K562 (cell line): ENCODE measurements at regions not wholly inside any gene's neighbourhood (a gene's known extent, or its start where the extent isn't known, plus 50 kb on each side); places are given as distances from the start of the nearest gene placed in this dataset.

Experiments
- ATAC-seq: fragments of 200-7000 bp; cut with Tn5 transposase; 3 replicates; pipeline ENCODE4 v1.9.1; 2020; ENCODE audit warnings: moderate library complexity
- BruUV-seq: library from RNA; stranded (reverse); fragments of 400-500 nt; replicated peaks from 2 replicates; lab custom pipeline; 2021; lab: Mats Ljungman, UMichigan
- CTCF ChIA-PET: fragments of 300-600 bp; formaldehyde crosslinking; extraction: SDS; loops from one replicate; lab custom pipeline; 2021; ENCODE audit warnings: low intra/inter-chr PET ratio; lab: Yijun Ruan, JAX
- POLR2A ChIA-PET: fragments of 300-600, 350-650 bp; sonication (Branson Sonifier 250); formaldehyde crosslinking; extraction: SDS; loops from one replicate; lab custom pipeline; 2021; ENCODE audit warnings: antibody characterized with exemption, inconsistent platforms; lab: Yijun Ruan, JAX
- DNase-seq, 4 experiments: peaks; one replicate each; pipeline versions ENCODE4 v3.0.0 to v3.0.0-alpha.2; 2011 to 2018; ENCODE audit warnings: low spot score in 3 of 4, mixed read lengths in 3 of 4; ENCODE audit errors: extremely low read depth in 1 of 4
- FAIRE-seq: peaks from 2 replicates; lab custom pipeline; 2011; peaks lifted over from hg19 to GRCh38; lab: Jason Lieb, UNC
- H2AFZ ChIP-seq: 2 replicates; pipeline ENCODE4 v1.6.0; 2011; ENCODE audit warnings: low read depth, low read length, control low read depth, inconsistent platforms
- H3K27ac ChIP-seq: fragments of 200-600 bp; 3 replicates; pipeline ENCODE4 v1.8.0; 2011; ENCODE audit warnings: low read depth, mild to moderate bottlenecking, control low read depth, inconsistent platforms, low read length, moderate library complexity, mixed read lengths; ENCODE audit errors: extremely low read depth
- H3K27me3 ChIP-seq, 2 experiments: fragments of 300-600 bp in 1 of 2; 2 replicates in 1 of 2; 3 replicates in 1 of 2; pipeline versions ENCODE4 v1.6.0 to v1.8.0; 2011; ENCODE audit warnings: inconsistent platforms in 2 of 2, low read length in 2 of 2, mild to moderate bottlenecking in 1 of 2, mixed read lengths in 1 of 2, moderate library complexity in 1 of 2; ENCODE audit not compliant: control insufficient read depth in 2 of 2, insufficient read depth in 2 of 2
- H3K36me3 ChIP-seq: fragments of 300-600 bp; 3 replicates; pipeline ENCODE4 v1.8.0; 2011; ENCODE audit warnings: mild to moderate bottlenecking, low read length, inconsistent platforms; ENCODE audit not compliant: control insufficient read depth, insufficient read depth
- H3K4me1 ChIP-seq, 2 experiments: fragments of 200-600 bp in 1 of 2; replicated peaks in 1 of 2; 2 replicates in 1 of 2; 3 replicates in 1 of 2; pipeline versions ENCODE4 v1.5.1 to v1.8.0; 2011; ENCODE audit warnings: inconsistent platforms in 2 of 2, low read length in 2 of 2, mild to moderate bottlenecking in 1 of 2, mixed read lengths in 1 of 2, moderate library complexity in 1 of 2; ENCODE audit not compliant: control insufficient read depth in 2 of 2, insufficient read depth in 2 of 2
- H3K4me2 ChIP-seq: 2 replicates; pipeline ENCODE4 v1.6.1; 2011; ENCODE audit warnings: low read length, control low read depth, inconsistent platforms, mixed read lengths; ENCODE audit not compliant: insufficient read depth
- H3K4me3 ChIP-seq: fragments of 200-600 bp; sonication (generic), shearing (Covaris generic); 2 replicates; pipeline ENCODE4 v1.5.1; 2016; ENCODE audit warnings: control low read depth, inconsistent platforms
- H3K79me2 ChIP-seq: fragments of 200-600 bp; 3 replicates; pipeline ENCODE4 v1.8.0; 2011; ENCODE audit warnings: low read length, inconsistent platforms; ENCODE audit not compliant: control insufficient read depth, insufficient read depth
- H3K9ac ChIP-seq, 2 experiments: 2 replicates each; pipeline versions ENCODE4 v1.6.0 to v1.6.1; 2011; ENCODE audit warnings: low read depth in 2 of 2, low read length in 2 of 2, control low read depth in 1 of 2, inconsistent platforms in 1 of 2, mild to moderate bottlenecking in 1 of 2, mixed read lengths in 1 of 2; ENCODE audit not compliant: insufficient read depth in 1 of 2
- H3K9me1 ChIP-seq: one replicate; pipeline ENCODE4 v1.6.0; 2011; ENCODE audit warnings: inconsistent platforms, mild to moderate bottlenecking, low read length, moderate library complexity; ENCODE audit not compliant: control insufficient read depth, insufficient read depth
- H3K9me3 ChIP-seq: replicated peaks from 2 replicates; pipeline ENCODE4 v1.5.1; 2011; ENCODE audit warnings: low read depth, low read length, inconsistent platforms; ENCODE audit not compliant: control insufficient read depth, insufficient read depth
- H4K20me1 ChIP-seq: replicated peaks from 2 replicates; pipeline ENCODE4 v1.6.1; 2011; ENCODE audit warnings: low read length, inconsistent platforms, mixed read lengths; ENCODE audit not compliant: control insufficient read depth, insufficient read depth
- ATF2 ChIP-seq: sonication (generic); formaldehyde crosslinking; IDR thresholded peaks from 2 replicates; pipeline ENCODE4 v1.8.1; 2022; ENCODE audit warnings: missing genetic modification reagents
- CBX3 ChIP-seq, 2 experiments: IDR thresholded peaks; 1 replicate in 1 of 2; 2 replicates in 1 of 2; pipeline ENCODE4 v1.6.1; 2012; ENCODE audit warnings: inconsistent platforms in 2 of 2, low read length in 2 of 2, borderline replicate concordance in 1 of 2, control low read depth in 1 of 2
- HMG20B ChIP-seq: fragments of 250-450 bp; sonication (Bioruptor Pico); IDR thresholded peaks from 2 replicates; pipeline ENCODE4 v1.5.0; 2021; ENCODE audit warnings: mild to moderate bottlenecking
- ILF3 ChIP-seq: fragments of 450-650 bp; IDR thresholded peaks from 2 replicates; pipeline ENCODE4 v1.6.1; 2018; ENCODE audit warnings: antibody characterized with exemption, mild to moderate bottlenecking, moderate library complexity, borderline replicate concordance
- MCM7 ChIP-seq, 2 experiments: fragments of 450-650 bp; IDR thresholded peaks; 2 replicates each; pipeline ENCODE4 v1.6.1; 2016 to 2018
- MIER1 ChIP-seq: fragments of 450-650 bp; IDR thresholded peaks from 2 replicates; pipeline ENCODE4 v1.6.1; 2016; ENCODE audit warnings: antibody characterized with exemption, mild to moderate bottlenecking, low read depth
- MLLT1 ChIP-seq, 2 experiments: fragments of 450-650 bp; IDR thresholded peaks; 2 replicates each; pipeline ENCODE4 v1.6.1; 2016
- POLR2G ChIP-seq: fragments of 200-400 bp; formaldehyde crosslinking; IDR thresholded peaks from 2 replicates; pipeline ENCODE4 v1.6.1; 2017; ENCODE audit warnings: low read depth, mild to moderate bottlenecking, antibody characterized with exemption, low read length, moderate library complexity
- RBM25 ChIP-seq: fragments of 200-400 bp; formaldehyde crosslinking; IDR thresholded peaks from 2 replicates; pipeline ENCODE4 v1.6.1; 2018; ENCODE audit warnings: low read length, low read depth, moderate library complexity; ENCODE audit not compliant: severe bottlenecking
- SREBF1 ChIP-seq: fragments of 150-350 bp; IDR thresholded peaks from 2 replicates; pipeline ENCODE4 v1.6.1; 2014; ENCODE audit warnings: antibody characterized with exemption, low read depth, low read length, borderline replicate concordance
- ZKSCAN8 ChIP-seq: fragments of 200-800 bp; sonication (Bioruptor generic); IDR thresholded peaks from 2 replicates; pipeline ENCODE4 v1.6.1; 2016; ENCODE audit warnings: missing genetic modification characterization, missing compliant biosample characterization
- ZNF24 ChIP-seq: fragments of 450-650 bp; IDR thresholded peaks from 2 replicates; pipeline ENCODE4 v1.6.1; 2016
- ZNF274 ChIP-seq: IDR thresholded peaks from 2 replicates; pipeline ENCODE4 v1.6.1; 2011; ENCODE audit warnings: low read depth, mild to moderate bottlenecking, low read length, moderate library complexity, borderline replicate concordance
- ZNF785 ChIP-seq: fragments of 250-450 bp; sonication (Bioruptor Pico); IDR thresholded peaks from 2 replicates; pipeline ENCODE4 v1.4.0; 2020; ENCODE audit warnings: mild to moderate bottlenecking
- ZSCAN29 ChIP-seq: fragments of 450-650 bp; IDR thresholded peaks from 2 replicates; pipeline ENCODE4 v1.6.1; 2017
- WGBS: fragments of 100-300 bp; shearing (Covaris generic); methylation state at CpG from one replicate; pipeline ENCODE4 v1.1.6; 2016; ENCODE audit warnings: low coverage, mixed read lengths; ENCODE audit not compliant: insufficient coverage; ENCODE audit errors: missing lambda C conversion rate; 5-methylcytosine and 5-hydroxymethylcytosine counted together
- in situ Hi-C: fragments of 300-500 bp; cut with MboI; formaldehyde crosslinking; loops from 4 replicates; pipeline ENCODE4 v1.15.0; 2018; ENCODE audit warnings: inconsistent platforms, mixed read lengths
- intact Hi-C: fragments of 100-400 bp; cut with micrococcal nuclease; formaldehyde crosslinking; loops from 2 replicates; pipeline ENCODE4 v1.14.2; 2022
- TF ChIP-seq, protein P1 (sequence below): sonication (generic); formaldehyde crosslinking; IDR thresholded peaks from 2 replicates; pipeline ENCODE4 v1.8.0; 2022; ENCODE audit warnings: mild to moderate bottlenecking, missing genetic modification reagents

- no peak for TF ChIP-seq POLR2G
- TF ChIP-seq ZNF274: no peak
- no peak for TF ChIP-seq ZKSCAN8 (CRISPR knock-in tag)
- no peak for TF ChIP-seq ZNF24
- no peak for TF ChIP-seq ILF3
- TF ChIP-seq MCM7 (IDR thresholded peaks at IDR 0.05): no peak
- no peak for TF ChIP-seq RBM25
These were observed 434.1 kb upstream of the MMS22L start (continued) for GRCh38 chr6:97717086-97717485.

- Histone ChIP-seq H3K4me3 (no peak overlapping the region), H3K79me2 (no peaks in the 10 kb centered on the region), H4K20me1 (no peaks in the 10 kb centered on the region), H3K9me1 (no peaks in the 10 kb centered on the region), H2AFZ (no peak overlapping the region), H3K27me3 (no peaks in the 10 kb centered on the region), H3K4me2 (no peak overlapping the region), H3K9me3 (no peaks in the 10 kb centered on the region; the same call in 1 of the 2 replicates), H3K4me1 (no peaks in the 10 kb centered on the region), H3K27ac (no peak overlapping the region), H3K36me3 (no peaks in the 10 kb centered on the region), H3K9ac (no peak overlapping the region)
- ATAC-seq (no peak), DNase-seq (no peak), FAIRE-seq (no peak)
- ChIA-PET CTCF (no interaction called here), POLR2A (no interaction called here)
- intact Hi-C loops (no loop called here), in situ Hi-C loops (no loop called here)
- BruUV-seq: no TSS peak
- WGBS: 5% methylated on average over 2 of the region's 2 CpGs
- TF ChIP-seq MLLT1 (IDR thresholded peaks at IDR 0.05) (no peak), ZSCAN29 (no peak), SREBF1 (no peak), ZNF785 (CRISPR knock-in tag) (no peak), ATF2 (CRISPR knock-in tag) (no peak), HMG20B (CRISPR knock-in tag) (no peak), CBX3 (IDR thresholded peaks at IDR 0.05; ENCODE audit: borderline replicate concordance in 1 of 2, low read length in 2 of 2) (no peak), MIER1 (no peak)
- TF ChIP-seq, protein P1, sequence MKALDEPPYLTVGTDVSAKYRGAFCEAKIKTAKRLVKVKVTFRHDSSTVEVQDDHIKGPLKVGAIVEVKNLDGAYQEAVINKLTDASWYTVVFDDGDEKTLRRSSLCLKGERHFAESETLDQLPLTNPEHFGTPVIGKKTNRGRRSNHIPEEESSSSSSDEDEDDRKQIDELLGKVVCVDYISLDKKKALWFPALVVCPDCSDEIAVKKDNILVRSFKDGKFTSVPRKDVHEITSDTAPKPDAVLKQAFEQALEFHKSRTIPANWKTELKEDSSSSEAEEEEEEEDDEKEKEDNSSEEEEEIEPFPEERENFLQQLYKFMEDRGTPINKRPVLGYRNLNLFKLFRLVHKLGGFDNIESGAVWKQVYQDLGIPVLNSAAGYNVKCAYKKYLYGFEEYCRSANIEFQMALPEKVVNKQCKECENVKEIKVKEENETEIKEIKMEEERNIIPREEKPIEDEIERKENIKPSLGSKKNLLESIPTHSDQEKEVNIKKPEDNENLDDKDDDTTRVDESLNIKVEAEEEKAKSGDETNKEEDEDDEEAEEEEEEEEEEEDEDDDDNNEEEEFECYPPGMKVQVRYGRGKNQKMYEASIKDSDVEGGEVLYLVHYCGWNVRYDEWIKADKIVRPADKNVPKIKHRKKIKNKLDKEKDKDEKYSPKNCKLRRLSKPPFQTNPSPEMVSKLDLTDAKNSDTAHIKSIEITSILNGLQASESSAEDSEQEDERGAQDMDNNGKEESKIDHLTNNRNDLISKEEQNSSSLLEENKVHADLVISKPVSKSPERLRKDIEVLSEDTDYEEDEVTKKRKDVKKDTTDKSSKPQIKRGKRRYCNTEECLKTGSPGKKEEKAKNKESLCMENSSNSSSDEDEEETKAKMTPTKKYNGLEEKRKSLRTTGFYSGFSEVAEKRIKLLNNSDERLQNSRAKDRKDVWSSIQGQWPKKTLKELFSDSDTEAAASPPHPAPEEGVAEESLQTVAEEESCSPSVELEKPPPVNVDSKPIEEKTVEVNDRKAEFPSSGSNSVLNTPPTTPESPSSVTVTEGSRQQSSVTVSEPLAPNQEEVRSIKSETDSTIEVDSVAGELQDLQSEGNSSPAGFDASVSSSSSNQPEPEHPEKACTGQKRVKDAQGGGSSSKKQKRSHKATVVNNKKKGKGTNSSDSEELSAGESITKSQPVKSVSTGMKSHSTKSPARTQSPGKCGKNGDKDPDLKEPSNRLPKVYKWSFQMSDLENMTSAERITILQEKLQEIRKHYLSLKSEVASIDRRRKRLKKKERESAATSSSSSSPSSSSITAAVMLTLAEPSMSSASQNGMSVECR: no peak
These were observed 443.4 kb upstream of the MMS22L start for GRCh38 chr6:97726378-97726777.
